Transverse colon (tissue), 4 donors: ENCODE measurements at regions not wholly inside any gene's neighbourhood (a gene's known extent, or its start where the extent isn't known, plus 50 kb on each side); places are given as distances from the start of the nearest gene placed in this dataset.
"Not testable (repeated sequence)": the region's sequence is repeated elsewhere in the genome, so short reads cannot be mapped to it uniquely, and the experiment has no call there.

Source experiments
- DNase-seq: peaks from one replicate; pipeline ENCODE4 v3.0.0-alpha.2; 2019
- H3K27ac ChIP-seq, 4 donors: fragments of 200-600 bp; sonication (generic); 2 replicates each; pipeline ENCODE4 v1.5.1; 2016 to 2018; ENCODE audit warnings: inconsistent platforms in 4 of 4
- H3K27me3 ChIP-seq: fragments of 200-600 bp; sonication (generic); 2 replicates; pipeline ENCODE4 v1.5.1; 2017; ENCODE audit warnings: inconsistent platforms
- H3K36me3 ChIP-seq, 4 donors: fragments of 200-600 bp; sonication (generic); 2 replicates each; pipeline ENCODE4 v1.5.1; 2017 to 2019; ENCODE audit warnings: inconsistent platforms in 4 of 4
- H3K4me1 ChIP-seq, 4 donors: fragments of 200-600 bp; sonication (generic); 2 replicates each; pipeline ENCODE4 v1.5.1; 2017 to 2020; ENCODE audit warnings: inconsistent platforms in 4 of 4
- H3K4me3 ChIP-seq, 4 donors: fragments of 200-600 bp; sonication (generic); 1 replicate in 1 of 4; 2 replicates in 3 of 4; pipeline versions ENCODE4 v1.5.1 to v1.6.1; 2017 to 2019; ENCODE audit warnings: inconsistent platforms in 4 of 4
- H3K9me3 ChIP-seq, 2 donors: fragments of 200-600 bp; sonication (generic); 2 replicates each; pipeline ENCODE4 v1.5.1; 2017 to 2019; ENCODE audit warnings: inconsistent platforms in 2 of 2
- CTCF ChIP-seq, 5 experiments: fragments of 200-600 bp in 3 of 5; fragments of 450-650 bp in 2 of 5; sonication (generic) in 3 of 5; IDR thresholded peaks; 1 replicate in 2 of 5; 2 replicates in 3 of 5; pipeline ENCODE4 v1.5.1; 2016 to 2017; ENCODE audit warnings: antibody characterized with exemption in 5 of 5, inconsistent platforms in 3 of 5, mild to moderate bottlenecking in 2 of 5, moderate library complexity in 1 of 5
- EP300 ChIP-seq: sonication (generic); formaldehyde crosslinking; IDR thresholded peaks from one replicate; pipeline ENCODE4 v1.6.1; 2017; ENCODE audit warnings: antibody characterized with exemption, low read depth
- POLR2A ChIP-seq: fragments of 450-650 bp; IDR thresholded peaks from one replicate; pipeline ENCODE4 v1.6.1; 2016; ENCODE audit warnings: antibody characterized with exemption, mild to moderate bottlenecking, moderate library complexity
- POLR2AphosphoS5 ChIP-seq, 3 donors: sonication (generic); formaldehyde crosslinking; IDR thresholded peaks; one replicate each; pipeline ENCODE4 v1.6.1; 2016; ENCODE audit warnings: antibody characterized with exemption in 3 of 3
- WGBS, 2 donors: methylation state at CpG; one replicate each; pipeline ENCODE4 v1.1.5; 2018; ENCODE audit warnings: low coverage in 1 of 2; 5-methylcytosine and 5-hydroxymethylcytosine counted together
- in situ Hi-C, 4 donors: fragments of 200-750 bp; cut with MboI; loops; one replicate each; pipeline versions ENCODE4 v1.15.0 to v1.15.1; 2017; ENCODE audit warnings: low sequenced_read_pairs in 3 of 4, low pct_ligation_motif_present in 1 of 4, low pct_unique_long_range_greater_than_20kb in 1 of 4
- intact Hi-C: fragments of 100-400 bp; cut with DNase I; formaldehyde crosslinking; loops from one replicate; pipeline ENCODE4 v1.15.1; 2023; ENCODE audit warnings: low total_unique reads

DNA sequence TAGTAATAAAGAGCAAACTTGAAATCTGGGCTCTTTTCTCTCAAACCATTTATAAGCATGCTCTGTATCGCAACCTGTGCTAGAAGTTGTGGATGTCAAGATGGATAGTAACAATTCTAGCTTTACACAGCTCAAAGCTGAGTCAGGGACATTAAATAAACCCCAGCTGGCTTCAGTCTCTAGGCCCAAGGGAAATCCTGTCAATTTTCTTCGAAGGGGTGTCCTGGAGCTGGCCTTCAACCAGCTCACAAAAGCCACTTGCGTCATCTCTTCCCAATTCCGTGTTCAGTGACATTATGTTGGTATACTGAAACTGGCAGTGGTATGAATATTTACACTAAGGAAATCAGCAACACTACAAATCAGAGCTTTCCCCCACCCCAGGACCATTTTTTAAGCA lies 89.8 kb upstream of the PRKG2 start:
- DNase-seq = no peak
- TF ChIP-seq POLR2AphosphoS5 (IDR thresholded peaks at IDR 0.05) = no peak
- TF ChIP-seq POLR2A = no peak
- no peak for TF ChIP-seq EP300
- no peak for TF ChIP-seq CTCF (IDR thresholded peaks at IDR 0.05)
- no peaks in the 10 kb centered on the region for H3K27me3 ChIP-seq
- intact Hi-C loops = no loop called here
- in situ Hi-C loops = no loop called here
- no peak overlapping the region for H3K4me3 ChIP-seq
- no peaks in the 10 kb centered on the region for H3K36me3 ChIP-seq
- WGBS, 2 donors = 84 to 94% methylated on average over 3 to 4 of the region's 4 CpGs
- no peak overlapping the region for H3K27ac ChIP-seq
- no peaks in the 10 kb centered on the region for H3K9me3 ChIP-seq
- no peaks in the 10 kb centered on the region for H3K4me1 ChIP-seq

DNA sequence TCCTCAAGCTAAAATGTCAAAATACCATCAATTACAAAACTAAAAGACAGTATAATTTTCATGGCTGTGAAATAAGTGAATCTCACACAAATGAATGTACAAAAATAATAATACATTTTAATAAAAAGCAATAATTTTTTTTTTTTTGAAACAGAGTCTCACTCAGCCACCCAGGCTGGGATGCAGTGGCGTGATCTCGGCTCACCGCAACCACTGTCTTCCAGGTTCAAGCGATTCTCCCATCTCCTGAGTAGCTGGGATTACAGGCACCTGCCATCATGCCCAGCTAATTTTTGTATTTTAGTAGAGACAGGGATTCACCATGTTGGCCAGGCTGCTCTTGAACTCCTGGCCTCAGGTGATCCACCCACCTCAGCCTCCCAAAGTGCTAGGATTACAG lies 85.3 kb upstream of the PRKG2 start:
- H3K36me3 ChIP-seq = not testable (repeated sequence)

DNA sequence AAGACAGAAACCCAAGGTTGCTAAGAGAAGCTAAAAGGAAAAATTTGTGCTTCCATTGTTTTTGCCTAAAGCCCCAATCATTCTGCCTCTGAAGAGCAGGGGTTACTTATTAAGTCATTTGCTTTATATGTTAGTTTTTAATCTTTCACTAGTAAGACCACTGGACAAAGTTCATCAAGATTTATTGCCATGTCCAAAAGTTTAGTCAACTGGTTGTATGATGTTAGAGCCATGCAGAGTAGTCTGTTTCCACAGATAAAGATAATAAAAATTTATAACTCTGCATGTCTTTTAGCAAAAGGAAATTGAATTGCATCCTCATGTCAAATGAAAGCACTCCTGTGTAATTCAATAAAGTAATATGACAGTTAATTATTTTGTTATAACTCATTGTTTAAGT lies 75.8 kb upstream of the PRKG2 start:
- no peaks in the 10 kb centered on the region for H3K36me3 ChIP-seq
- H3K9me3 ChIP-seq = no peaks in the 10 kb centered on the region
- DNase-seq = no peak
- intact Hi-C loops (no loop called here), in situ Hi-C loops (no loop called here)
- H3K27me3 ChIP-seq = no peaks in the 10 kb centered on the region
- TF ChIP-seq POLR2AphosphoS5 (IDR thresholded peaks at IDR 0.05) (no peak), EP300 (no peak), POLR2A (no peak), CTCF (IDR thresholded peaks at IDR 0.05) (no peak)
- no peak overlapping the region for H3K4me3 ChIP-seq
- no peak overlapping the region for H3K27ac ChIP-seq
- H3K4me1 ChIP-seq = peaks cover 0 to 4% (median 2%) of the 10 kb centered on the region in 4 donors

More for the DNA sequence above, 85.3 kb upstream of the PRKG2 start:
- H3K4me1 ChIP-seq, in situ Hi-C loops, DNase-seq, H3K4me3 ChIP-seq, H3K27me3 ChIP-seq, H3K9me3 ChIP-seq, intact Hi-C loops, H3K27ac ChIP-seq: not testable (repeated sequence)
- WGBS, 2 donors = 96% methylated on average over 4 of the region's 4 CpGs; no CpG with 5 or more reads in 1 of the 2 donors

GRCh38 chr4:81287101-81287500 lies 72.1 kb upstream of the PRKG2 start:
- Histone ChIP-seq H3K4me3 (no peak overlapping the region), H3K4me1 (peaks cover 0 to 4% (median 2%) of the 10 kb centered on the region in 4 donors), H3K27ac (no peak overlapping the region), H3K9me3 (no peaks in the 10 kb centered on the region), H3K36me3 (no peaks in the 10 kb centered on the region), H3K27me3 (no peaks in the 10 kb centered on the region)
- no peak for DNase-seq
- TF ChIP-seq EP300 (no peak), POLR2AphosphoS5 (IDR thresholded peaks at IDR 0.05) (no peak), CTCF (IDR thresholded peaks at IDR 0.05) (no peak), POLR2A (no peak)
- in situ Hi-C loops = no loop called here
- intact Hi-C loops = no loop called here

- Histone ChIP-seq H3K27me3 (no peaks in the 10 kb centered on the region), H3K9me3 (no peaks in the 10 kb centered on the region), H3K27ac (no peak overlapping the region), H3K36me3 (no peaks in the 10 kb centered on the region), H3K4me3 (no peak overlapping the region), H3K4me1 (no peaks in the 10 kb centered on the region)
- 60 to 84% methylated on average over 2 to 3 of the region's 3 CpGs for WGBS, 2 donors
- no peak for DNase-seq
- TF ChIP-seq EP300 (no peak), CTCF (IDR thresholded peaks at IDR 0.05) (no peak)
- in situ Hi-C loops = no loop called here
- intact Hi-C loops = no loop called here
Observed at GRCh38 chr4:81282131-81282530, 67.1 kb upstream of the PRKG2 start.
